ENCODE measurements at regions not wholly inside any gene's neighbourhood (a gene's known extent, or its start where the extent isn't known, plus 50 kb on each side); places are given as distances from the start of the nearest gene placed in this dataset.

DNA sequence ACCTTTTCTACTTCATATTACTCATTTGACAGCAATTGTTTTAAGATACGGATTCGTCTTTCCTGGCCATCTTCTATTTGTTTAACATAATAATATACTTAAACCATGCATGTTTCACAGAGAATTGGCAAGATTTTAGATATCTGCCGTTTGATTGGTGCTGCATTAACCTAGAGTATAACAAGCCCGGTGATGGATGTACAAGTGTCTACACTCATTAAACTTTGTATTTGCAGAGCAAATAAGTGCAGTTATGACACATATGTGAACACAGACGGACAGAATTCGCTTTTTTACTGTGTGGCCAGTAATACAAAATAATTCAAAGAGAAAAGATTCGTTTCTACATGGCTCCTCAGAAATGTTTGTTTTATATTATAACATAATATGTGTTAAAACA is 116.1 kb downstream of the ARL4A start:
- TF ChIP-seq, protein P1, sequence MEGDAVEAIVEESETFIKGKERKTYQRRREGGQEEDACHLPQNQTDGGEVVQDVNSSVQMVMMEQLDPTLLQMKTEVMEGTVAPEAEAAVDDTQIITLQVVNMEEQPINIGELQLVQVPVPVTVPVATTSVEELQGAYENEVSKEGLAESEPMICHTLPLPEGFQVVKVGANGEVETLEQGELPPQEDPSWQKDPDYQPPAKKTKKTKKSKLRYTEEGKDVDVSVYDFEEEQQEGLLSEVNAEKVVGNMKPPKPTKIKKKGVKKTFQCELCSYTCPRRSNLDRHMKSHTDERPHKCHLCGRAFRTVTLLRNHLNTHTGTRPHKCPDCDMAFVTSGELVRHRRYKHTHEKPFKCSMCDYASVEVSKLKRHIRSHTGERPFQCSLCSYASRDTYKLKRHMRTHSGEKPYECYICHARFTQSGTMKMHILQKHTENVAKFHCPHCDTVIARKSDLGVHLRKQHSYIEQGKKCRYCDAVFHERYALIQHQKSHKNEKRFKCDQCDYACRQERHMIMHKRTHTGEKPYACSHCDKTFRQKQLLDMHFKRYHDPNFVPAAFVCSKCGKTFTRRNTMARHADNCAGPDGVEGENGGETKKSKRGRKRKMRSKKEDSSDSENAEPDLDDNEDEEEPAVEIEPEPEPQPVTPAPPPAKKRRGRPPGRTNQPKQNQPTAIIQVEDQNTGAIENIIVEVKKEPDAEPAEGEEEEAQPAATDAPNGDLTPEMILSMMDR (IDR thresholded peaks at IDR 0.05; ENCODE audit: insufficient read depth, low read length, poor library complexity, severe bottlenecking), result no peak
- TF ChIP-seq EZH2phosphoT487 (conservative IDR thresholded peaks at IDR 0.05; ENCODE audit: low read length), result no peak

Data from SU-DHL-6 (cell line).